ENCODE measurements at regions not wholly inside any gene's neighbourhood (a gene's known extent, or its start where the extent isn't known, plus 50 kb on each side); places are given as distances from the start of the nearest gene placed in this dataset.

- no peak for DNase-seq
These were observed 56.6 kb upstream of the IGFBP2 start for GRCh38 chr2:216576616-216577015.

GRCh38 chr2:216578325-216578724, 54.9 kb upstream of the IGFBP2 start:
- no peak for DNase-seq

GRCh38 chr2:216583147-216583546, 50.1 kb upstream of the IGFBP2 start:
- no peak for DNase-seq

All from CD4-positive, alpha-beta T cell treated with Interleukin-21 for 1 hour (primary cell).